NCI-H2227 treated with DMSO at 0.1 percent for 48 hours (cell line): ENCODE measurements at regions not wholly inside any gene's neighbourhood (a gene's known extent, or its start where the extent isn't known, plus 50 kb on each side); places are given as distances from the start of the nearest gene placed in this dataset.

Experiments
- DNase-seq: peaks from one replicate; lab custom pipeline; 2025; lab: John Stamatoyannopoulos, UW

DNA sequence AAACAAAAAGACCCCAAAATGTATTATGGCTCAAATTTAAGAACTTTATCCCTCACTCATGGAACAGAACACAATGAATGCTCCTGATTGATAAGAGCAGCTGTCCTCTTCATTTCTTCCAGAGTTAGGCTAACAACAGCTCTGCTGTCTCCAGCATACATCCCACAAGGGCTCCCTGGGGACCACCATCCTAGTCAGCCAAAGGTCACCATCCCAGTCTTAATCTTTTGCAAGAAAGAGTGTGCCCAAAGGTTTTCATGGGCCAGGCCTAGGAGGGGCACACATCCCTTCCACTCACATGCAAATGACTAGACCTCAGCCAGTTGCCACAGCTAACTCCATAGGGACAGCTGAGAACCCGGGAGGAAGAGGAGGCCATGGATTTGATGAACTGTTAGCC, 555.3 kb downstream of the BUD13 start:
- no peak for DNase-seq

- no peak for DNase-seq
These were observed 555.8 kb downstream of the BUD13 start for GRCh38 chr11:116217006-116217405.

DNA sequence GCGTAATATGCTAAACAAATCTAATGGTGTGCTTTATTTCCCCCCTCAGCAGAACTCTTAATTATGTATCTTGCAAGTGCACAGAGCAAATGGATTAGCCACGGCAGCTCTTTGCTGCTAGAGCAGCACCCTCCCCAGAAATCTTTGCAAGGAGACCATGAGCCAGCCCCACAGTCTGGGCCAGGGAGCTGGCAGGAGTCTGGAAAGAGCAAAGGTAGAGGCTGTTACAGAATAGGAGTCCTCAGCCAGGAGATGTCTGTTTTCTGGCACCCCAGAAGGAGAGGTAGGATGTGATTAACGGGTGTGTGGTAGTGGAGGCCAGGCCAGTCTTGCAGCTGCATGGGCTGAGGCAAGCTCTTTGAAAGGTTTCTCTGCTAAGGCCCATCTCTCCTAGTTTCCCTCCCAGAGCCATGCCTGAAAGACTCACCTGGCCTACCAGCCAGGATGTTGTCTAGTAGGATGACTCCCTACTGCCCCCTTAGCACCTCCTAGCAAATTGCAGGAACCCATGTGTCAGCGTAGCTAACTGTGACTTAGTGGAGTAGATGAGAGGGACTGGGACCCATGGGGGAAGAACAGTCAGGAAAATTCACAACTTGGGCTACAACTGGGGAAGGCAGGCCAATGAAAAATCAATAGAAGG, 557.2 kb downstream of the BUD13 start:
- no peak for DNase-seq

- no peak for DNase-seq
These were observed 561.6 kb downstream of the BUD13 start for GRCh38 chr11:116211147-116211546.

DNA sequence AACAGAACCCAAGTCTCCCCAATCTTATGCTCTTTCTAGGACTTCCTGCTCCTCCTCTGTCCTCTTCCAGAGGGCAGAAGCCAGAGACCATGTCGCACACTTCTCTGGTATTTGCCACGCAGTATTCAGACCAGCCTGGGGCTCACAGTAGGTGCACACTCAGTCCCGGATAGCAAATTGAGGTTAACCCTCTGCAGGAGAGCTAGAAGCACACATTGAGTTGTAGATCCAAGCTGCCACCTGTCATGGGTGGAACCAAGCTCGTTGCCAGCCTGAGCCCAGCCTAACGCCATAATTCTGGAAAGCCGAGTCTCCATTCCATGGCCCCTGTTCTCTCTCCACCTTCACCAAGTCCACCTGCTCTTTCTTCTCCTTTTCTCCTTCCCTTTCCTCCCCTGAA, 562.1 kb downstream of the BUD13 start:
- no peak for DNase-seq

DNA sequence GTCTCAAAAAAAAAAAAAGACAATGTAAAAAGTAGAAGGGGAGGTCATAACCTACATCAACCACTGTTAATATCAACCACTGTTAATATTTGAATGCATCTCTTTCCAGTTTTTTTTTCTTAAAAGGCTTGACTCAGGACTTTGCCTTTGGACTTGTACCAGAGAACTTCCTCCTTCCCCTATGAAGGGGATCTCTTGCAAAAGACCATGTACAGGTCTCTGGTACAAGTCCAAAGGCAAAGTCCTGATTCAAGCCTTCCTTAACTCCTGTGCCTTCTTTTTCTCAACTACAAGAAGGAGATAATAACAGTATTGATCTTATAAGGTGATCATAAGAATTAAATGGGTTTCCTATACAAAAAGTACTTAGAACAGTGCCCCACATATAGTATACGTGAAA, 563.5 kb downstream of the BUD13 start:
- no peak for DNase-seq

GRCh38 chr11:116207421-116208141, 565.2 kb downstream of the BUD13 start:
- DNase-seq = no peak

DNA sequence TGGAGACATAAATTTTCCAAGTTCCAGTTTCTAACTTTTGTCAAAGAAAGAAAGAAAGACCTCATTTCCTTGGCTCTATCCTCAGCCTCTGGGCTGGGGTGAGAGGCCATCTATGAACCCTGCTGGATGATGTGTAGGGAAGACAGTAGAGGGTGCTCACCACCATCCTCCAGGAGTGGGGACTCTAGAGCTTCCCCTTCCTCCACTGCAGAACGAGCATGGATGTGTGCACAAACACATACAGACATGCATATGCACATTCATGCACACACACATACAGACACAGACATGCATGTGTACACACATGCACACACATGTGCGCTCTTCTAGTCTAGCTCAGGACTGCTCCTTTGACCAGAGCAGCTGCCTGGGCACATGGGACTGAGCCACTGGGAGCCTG, 565.8 kb downstream of the BUD13 start:
- DNase-seq = no peak

- no peak for DNase-seq
These were observed 569.9 kb downstream of the BUD13 start for GRCh38 chr11:116202922-116203321.

GRCh38 chr11:116200564-116200963, 572.2 kb downstream of the BUD13 start:
- DNase-seq = no peak

GRCh38 chr11:116199182-116199581, 573.6 kb downstream of the BUD13 start:
- no peak for DNase-seq

- no peak for DNase-seq
These were observed 578.5 kb downstream of the BUD13 start for GRCh38 chr11:116194156-116194904.

DNA sequence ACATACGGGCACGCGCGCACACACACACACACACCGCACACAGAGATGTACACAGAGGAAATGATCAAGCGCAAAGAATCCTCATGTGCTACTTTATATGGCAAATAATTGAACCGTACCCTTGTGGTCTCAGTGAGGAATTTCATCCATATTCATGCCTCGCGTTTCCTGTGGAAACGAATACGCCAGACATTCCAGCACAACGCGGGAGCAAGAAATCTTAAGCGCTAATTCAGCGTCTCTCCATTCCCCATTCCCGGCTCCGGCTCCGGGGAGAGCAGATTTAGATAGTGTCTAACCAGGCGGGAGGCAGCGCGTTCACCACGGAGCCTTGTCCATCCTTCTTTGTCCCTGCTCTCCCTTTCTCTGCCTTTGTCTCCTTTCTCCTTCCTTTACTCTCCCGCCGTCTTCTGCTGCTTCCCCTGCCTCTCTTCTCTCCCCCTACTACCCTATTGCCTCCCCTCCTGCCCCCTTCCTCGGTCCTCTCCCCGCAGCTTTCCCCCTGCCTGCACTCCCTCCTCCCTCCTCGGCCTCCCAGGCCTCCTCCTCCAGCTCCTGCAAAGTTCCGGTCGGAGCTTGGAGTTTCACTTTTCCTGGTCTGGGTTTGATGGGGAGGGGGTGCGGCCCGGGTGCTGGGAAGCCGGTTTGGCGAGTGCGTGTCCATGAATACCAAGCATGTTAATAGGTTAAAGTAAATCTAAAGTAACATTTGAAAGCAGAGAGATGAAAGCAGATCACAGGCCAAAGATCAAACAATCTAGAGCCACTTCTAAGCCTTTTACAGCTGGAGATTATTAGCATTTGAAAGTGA, 579.3 kb downstream of the BUD13 start:
- peak; percentile 41 for DNase-seq

DNA sequence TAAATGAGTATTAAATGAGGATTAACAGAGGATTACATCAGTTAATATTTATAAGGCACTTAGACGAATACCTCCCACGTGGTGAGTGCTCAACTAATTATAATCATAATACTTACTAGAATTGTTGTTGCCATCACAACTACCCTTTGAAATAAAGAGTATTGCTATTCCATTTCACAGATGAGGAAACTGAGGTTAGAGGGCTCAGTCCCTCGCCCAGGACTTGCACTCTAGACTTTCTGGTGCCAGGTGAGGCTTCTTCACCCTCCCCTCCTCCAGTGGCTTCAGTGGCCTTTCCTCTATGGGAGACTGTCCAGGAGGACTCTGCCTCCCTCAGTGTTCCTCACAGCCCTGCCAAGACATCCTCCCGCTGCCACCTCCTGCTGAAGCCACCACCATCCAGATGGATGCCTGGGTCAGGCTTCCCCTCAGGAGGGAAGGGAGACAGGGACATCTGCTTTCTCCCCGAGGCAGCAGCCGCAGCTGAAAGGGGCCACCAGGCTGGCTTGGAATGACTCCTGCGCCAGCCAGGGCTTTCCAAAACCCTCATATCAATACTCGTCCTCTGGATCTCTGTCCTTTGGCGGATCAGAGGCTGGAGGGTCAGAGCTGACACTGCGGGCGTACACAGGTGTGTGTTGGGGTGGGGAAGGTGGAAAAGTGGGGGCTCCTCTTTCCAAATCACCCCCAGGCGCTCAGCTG, 580.1 kb downstream of the BUD13 start:
- DNase-seq = no peak

DNA sequence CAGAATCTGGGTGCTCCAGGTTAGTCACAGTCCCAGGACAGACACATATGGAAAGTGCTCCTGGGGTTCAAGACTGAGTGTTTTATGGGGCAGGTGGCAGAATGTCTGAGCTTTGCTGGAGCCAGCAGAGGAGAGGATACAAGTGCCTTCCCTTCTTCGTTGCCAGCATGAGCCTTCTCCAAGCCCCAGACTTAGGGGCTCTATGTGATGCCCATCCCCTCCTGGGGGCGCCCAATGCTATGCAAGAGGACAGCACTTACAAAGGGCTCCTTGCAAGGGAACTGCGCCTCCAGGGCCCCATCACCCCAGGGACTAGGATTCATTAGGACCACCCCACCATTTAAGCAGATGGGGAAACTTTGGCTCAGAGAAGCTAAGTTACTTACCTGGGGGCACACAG, 581.9 kb downstream of the BUD13 start:
- DNase-seq = no peak

GRCh38 chr11:116189408-116190170, 583.2 kb downstream of the BUD13 start:
- DNase-seq = no peak

DNA sequence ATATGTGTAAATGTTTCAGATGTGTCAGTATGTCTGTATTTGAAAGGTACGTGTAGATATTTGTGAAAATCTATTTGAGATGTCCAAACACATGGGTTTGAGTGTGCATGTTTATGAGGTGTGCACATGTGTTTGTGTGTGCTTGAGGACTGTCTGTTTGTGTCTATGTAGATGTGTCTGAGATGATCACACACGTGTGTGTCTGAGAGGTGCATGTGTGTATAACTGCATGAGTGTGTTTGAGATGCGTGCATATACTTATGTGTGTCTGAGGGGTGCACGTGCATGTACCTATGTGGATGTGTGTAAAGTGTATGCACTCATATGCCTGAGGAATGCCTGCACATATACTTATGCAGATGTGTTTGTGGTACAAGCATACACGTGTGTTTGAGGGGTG, 584.4 kb downstream of the BUD13 start:
- no peak for DNase-seq

DNA sequence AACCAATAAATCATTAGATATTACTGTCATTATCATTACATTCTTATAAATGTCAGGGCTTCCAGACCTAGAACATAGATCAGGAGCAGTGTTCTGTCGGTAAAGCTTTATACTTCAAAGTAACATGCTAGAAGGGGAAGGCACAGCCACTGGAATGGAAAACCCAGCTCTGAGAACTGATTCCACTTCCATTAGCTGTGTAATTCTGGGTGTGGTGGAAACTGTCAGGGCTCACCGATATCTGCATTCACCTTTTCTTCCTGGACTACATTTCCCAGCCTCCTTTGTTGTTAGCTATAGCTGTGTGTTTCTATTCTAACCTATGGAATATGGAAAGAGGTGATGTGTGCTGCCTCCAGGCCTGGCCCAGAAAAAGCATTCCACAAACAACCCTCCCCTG, 585.8 kb downstream of the BUD13 start:
- no peak for DNase-seq

DNA sequence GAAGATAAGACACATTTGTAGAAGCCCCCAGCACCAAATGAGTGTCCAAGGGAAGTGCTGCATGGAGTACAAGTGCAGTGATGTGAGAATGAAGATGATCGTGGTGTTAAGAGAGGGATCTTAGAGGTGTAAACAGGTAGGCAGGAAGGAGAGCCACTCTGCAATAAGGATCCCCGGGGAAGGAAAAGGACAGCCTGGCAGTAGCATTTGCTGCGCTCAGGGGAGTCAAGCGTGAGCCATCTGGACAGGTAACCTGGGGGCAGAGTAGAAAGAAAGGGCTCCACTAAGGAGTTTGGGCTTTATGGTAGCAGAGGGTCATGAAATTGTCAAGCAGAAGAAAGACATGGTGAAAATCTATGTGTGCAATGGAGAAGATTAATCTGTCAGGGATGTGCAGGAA, 587.2 kb downstream of the BUD13 start:
- no peak for DNase-seq

DNA sequence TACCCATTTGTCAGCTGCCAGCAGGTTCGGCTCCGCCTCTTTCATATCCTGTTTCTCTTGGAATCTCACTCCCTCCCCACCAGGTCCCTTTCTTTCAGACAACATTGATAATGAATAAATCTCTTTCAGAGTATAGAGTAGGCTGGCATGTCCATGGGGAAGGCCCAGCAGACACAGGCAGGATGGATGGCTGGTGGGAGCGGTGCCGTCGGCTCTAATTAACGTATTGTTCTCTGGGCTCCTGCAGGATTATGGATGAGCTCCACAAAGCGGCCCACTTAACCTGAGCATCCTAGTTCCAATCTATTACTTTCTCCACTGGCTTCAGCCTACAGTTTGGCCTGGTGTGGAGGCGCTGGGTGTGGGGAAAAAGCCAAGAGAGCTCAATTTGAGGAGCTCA, 588.0 kb downstream of the BUD13 start:
- no peak for DNase-seq

GRCh38 chr11:116182356-116182966, 590.3 kb downstream of the BUD13 start:
- DNase-seq = no peak
